Glutamatergic neuron (in vitro differentiated cells): ENCODE measurements at regions not wholly inside any gene's neighbourhood (a gene's known extent, or its start where the extent isn't known, plus 50 kb on each side); places are given as distances from the start of the nearest gene placed in this dataset.

Experiments
- DNase-seq: peaks from one replicate; pipeline ENCODE4 v3.0.0; 2022
- H3K27ac Mint-ChIP-seq: one replicate; pipeline ENCODE4 v1.8.0; 2020; ENCODE audit warnings: mild to moderate bottlenecking, mixed read lengths, inconsistent platforms; ENCODE audit not compliant: unreplicated experiment
- H3K27me3 Mint-ChIP-seq: one replicate; pipeline ENCODE4 v1.8.0; 2020; ENCODE audit warnings: mild to moderate bottlenecking, moderate library complexity, mixed read lengths, inconsistent platforms; ENCODE audit not compliant: unreplicated experiment
- H3K36me3 Mint-ChIP-seq: one replicate; pipeline ENCODE4 v1.8.0; 2020; ENCODE audit warnings: mild to moderate bottlenecking, mixed read lengths, inconsistent platforms; ENCODE audit not compliant: unreplicated experiment
- H3K4me1 Mint-ChIP-seq: one replicate; pipeline ENCODE4 v1.8.0; 2020; ENCODE audit warnings: mild to moderate bottlenecking, low read depth, mixed read lengths, inconsistent platforms; ENCODE audit not compliant: unreplicated experiment
- H3K4me3 Mint-ChIP-seq: one replicate; pipeline ENCODE4 v1.8.0; 2020; ENCODE audit warnings: mild to moderate bottlenecking, mixed read lengths, inconsistent platforms; ENCODE audit not compliant: unreplicated experiment
- H3K9me3 Mint-ChIP-seq: one replicate; pipeline ENCODE4 v1.8.0; 2020; ENCODE audit warnings: mild to moderate bottlenecking, moderate library complexity, mixed read lengths, inconsistent platforms; ENCODE audit not compliant: unreplicated experiment
- TF ChIP-seq, protein P1 (sequence below): fragments of 200-600 bp; sonication (generic); IDR thresholded peaks from one replicate; pipeline ENCODE4 v1.5.0; 2021; ENCODE audit not compliant: partially characterized antibody, unreplicated experiment

DNA sequence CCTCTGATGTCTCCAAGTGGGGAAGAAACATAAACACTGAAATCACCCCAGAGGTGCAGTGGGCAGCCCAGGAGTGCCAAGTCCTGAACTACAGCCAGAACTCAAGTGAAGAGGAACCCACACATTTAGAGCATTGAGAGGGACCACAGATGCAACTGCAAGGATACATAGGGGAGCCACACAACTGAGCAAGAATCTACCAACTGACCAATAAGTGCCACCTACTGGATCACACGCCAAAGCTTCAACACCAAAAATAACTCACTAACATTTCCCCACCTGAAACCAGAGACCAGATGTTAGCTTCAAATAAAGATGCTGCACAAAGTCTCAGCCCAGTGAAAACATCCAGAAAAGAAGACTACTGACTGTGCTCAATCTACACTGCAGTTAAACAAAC is 276.7 kb upstream of the GRIA3 start:
- TF ChIP-seq, protein P1, sequence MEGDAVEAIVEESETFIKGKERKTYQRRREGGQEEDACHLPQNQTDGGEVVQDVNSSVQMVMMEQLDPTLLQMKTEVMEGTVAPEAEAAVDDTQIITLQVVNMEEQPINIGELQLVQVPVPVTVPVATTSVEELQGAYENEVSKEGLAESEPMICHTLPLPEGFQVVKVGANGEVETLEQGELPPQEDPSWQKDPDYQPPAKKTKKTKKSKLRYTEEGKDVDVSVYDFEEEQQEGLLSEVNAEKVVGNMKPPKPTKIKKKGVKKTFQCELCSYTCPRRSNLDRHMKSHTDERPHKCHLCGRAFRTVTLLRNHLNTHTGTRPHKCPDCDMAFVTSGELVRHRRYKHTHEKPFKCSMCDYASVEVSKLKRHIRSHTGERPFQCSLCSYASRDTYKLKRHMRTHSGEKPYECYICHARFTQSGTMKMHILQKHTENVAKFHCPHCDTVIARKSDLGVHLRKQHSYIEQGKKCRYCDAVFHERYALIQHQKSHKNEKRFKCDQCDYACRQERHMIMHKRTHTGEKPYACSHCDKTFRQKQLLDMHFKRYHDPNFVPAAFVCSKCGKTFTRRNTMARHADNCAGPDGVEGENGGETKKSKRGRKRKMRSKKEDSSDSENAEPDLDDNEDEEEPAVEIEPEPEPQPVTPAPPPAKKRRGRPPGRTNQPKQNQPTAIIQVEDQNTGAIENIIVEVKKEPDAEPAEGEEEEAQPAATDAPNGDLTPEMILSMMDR: no peak
- H3K4me1 Mint-ChIP-seq: no peaks in the 10 kb centered on the region
- H3K9me3 Mint-ChIP-seq: no peaks in the 10 kb centered on the region
- no peak for DNase-seq
- H3K4me3 Mint-ChIP-seq: no peak overlapping the region
- no peaks in the 10 kb centered on the region for H3K27me3 Mint-ChIP-seq
- no peak overlapping the region for H3K27ac Mint-ChIP-seq
- peaks cover 4% of the 10 kb centered on the region for H3K36me3 Mint-ChIP-seq

DNA sequence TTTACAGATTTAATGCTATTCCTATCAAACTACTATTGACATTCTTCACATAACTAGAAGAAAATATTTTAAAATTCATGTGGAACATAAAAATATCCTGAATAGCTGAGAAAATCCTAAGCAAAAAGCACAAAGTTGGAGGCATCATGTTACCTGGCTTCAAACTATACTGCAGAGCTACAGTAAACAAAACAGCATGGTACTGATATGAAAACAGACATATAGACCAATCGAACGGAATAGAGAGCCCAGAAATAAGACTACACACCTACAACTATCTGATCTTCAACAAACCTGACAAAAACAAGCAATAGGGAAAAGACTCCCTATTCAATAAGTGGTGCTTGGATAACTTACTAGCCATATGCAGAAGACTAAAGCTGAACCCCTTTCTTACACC is 273.4 kb upstream of the GRIA3 start:
- H3K9me3 Mint-ChIP-seq: no peaks in the 10 kb centered on the region
- no peak overlapping the region for H3K4me3 Mint-ChIP-seq
- H3K4me1 Mint-ChIP-seq: no peaks in the 10 kb centered on the region
- DNase-seq: no peak
- H3K36me3 Mint-ChIP-seq: peaks cover 4% of the 10 kb centered on the region
- TF ChIP-seq, protein P1: no peak
- H3K27me3 Mint-ChIP-seq: no peaks in the 10 kb centered on the region
- no peak overlapping the region for H3K27ac Mint-ChIP-seq

DNA sequence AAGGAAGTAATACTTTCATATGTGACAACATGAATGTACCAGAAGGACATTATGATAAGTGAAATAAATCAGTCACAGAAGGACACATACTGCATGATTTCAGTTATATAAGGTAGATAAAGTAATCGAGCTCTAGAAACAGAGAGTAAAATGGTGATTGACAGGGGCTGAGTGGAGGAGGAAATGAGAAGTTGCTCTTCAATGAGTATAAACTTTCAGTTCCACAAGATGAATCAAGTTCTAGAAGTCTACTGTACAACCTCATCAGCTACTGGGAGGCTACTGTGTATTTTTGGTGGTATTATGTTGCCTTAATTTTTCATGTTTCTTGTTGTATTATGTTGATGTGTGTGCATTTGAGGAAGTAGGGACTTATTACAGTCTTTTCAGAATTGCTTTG is 270.9 kb upstream of the GRIA3 start:
- Mint-ChIP-seq H3K27ac (no peak overlapping the region), H3K4me3 (no peak overlapping the region), H3K4me1 (no peaks in the 10 kb centered on the region), H3K36me3 (peaks cover 4% of the 10 kb centered on the region), H3K27me3 (peaks cover 2% of the 10 kb centered on the region), H3K9me3 (peaks cover 1% of the 10 kb centered on the region)
- TF ChIP-seq, protein P1: no peak
- DNase-seq: no peak

DNA sequence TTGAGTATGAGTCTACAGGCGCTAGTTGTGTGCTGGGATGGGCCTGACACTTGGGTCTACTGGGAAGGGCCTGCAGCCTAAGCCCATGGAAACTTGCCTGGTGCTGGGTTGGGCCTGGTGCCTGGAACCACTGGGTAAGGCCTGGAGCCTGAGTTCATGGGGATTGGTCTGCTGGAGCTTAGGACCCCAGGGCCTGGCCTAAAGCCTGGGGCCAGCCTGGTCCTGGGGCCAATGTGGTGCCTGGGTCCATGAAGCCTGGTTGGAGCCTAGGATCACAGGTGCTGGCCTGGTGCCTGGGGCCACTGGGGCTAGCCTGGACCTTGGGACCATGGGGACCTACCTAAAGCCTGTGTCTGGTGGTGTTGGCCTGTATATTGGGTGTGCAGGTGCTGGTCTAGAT is 270.3 kb upstream of the GRIA3 start:
- TF ChIP-seq, protein P1: no peak
- Mint-ChIP-seq H3K27ac (no peak overlapping the region), H3K27me3 (peaks cover 2% of the 10 kb centered on the region), H3K36me3 (peaks cover 4% of the 10 kb centered on the region), H3K9me3 (peaks cover 1% of the 10 kb centered on the region), H3K4me3 (no peak overlapping the region), H3K4me1 (no peaks in the 10 kb centered on the region)
- DNase-seq: no peak

DNA sequence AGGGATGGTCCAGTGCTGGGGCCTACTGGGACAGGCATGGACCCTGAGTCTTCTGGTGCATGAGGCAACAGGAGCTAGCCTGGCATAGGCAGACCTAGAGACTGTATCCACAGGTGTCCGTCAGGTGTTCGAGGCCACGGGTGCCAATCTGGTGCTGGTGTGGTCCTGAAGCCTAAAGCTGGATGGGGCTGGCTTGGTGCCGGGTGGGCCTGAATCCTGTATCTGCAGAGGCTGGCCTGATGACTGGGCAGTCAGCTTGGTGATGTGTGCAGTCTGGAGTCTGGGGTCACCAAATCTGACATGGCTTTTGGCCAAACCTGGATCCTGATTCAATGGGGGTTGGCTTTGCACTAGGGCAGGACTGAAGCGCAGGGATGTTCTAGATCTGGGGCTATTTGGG is 269.8 kb upstream of the GRIA3 start:
- no peaks in the 10 kb centered on the region for H3K4me1 Mint-ChIP-seq
- H3K9me3 Mint-ChIP-seq: peaks cover 1% of the 10 kb centered on the region
- no peak for DNase-seq
- no peak overlapping the region for H3K4me3 Mint-ChIP-seq
- H3K27me3 Mint-ChIP-seq: peaks cover 2% of the 10 kb centered on the region
- no peak overlapping the region for H3K27ac Mint-ChIP-seq
- TF ChIP-seq, protein P1: no peak
- H3K36me3 Mint-ChIP-seq: peaks cover 3% of the 10 kb centered on the region
